Hematopoietic multipotent progenitor cell treated with erythropoietin and hydrocortisone succinate and interleukin-3 and kit ligand, for 17 days (in vitro differentiated cells): ENCODE measurements at regions not wholly inside any gene's neighbourhood (a gene's known extent, or its start where the extent isn't known, plus 50 kb on each side); places are given as distances from the start of the nearest gene placed in this dataset.
"Not testable (repeated sequence)": the region's sequence is repeated elsewhere in the genome, so short reads cannot be mapped to it uniquely, and the experiment has no call there.

ENCODE experiments used
- DNase-seq: peaks from one replicate; pipeline ENCODE4 v3.0.0-alpha.2; 2015; ENCODE audit warnings: low spot score

- DNase-seq: no peak
Observed at GRCh38 chr6:4491501-4492260, 284.5 kb upstream of the CDYL start.

GRCh38 chr6:4489538-4489937, 286.7 kb upstream of the CDYL start:
- no peak for DNase-seq

- DNase-seq: no peak
Observed at GRCh38 chr6:4488389-4488788, 287.8 kb upstream of the CDYL start.

- DNase-seq: no peak
Observed at GRCh38 chr6:4487538-4487937, 288.7 kb upstream of the CDYL start.

- DNase-seq: no peak
Observed at GRCh38 chr6:4486568-4487315, 289.5 kb upstream of the CDYL start.

GRCh38 chr6:4485735-4486134, 290.5 kb upstream of the CDYL start:
- DNase-seq: no peak

GRCh38 chr6:4482461-4482860, 293.7 kb upstream of the CDYL start:
- no peak for DNase-seq

GRCh38 chr6:4480788-4481735, 295.1 kb upstream of the CDYL start:
- DNase-seq: no peak

GRCh38 chr6:4478098-4478497, 298.1 kb upstream of the CDYL start:
- DNase-seq: no peak

GRCh38 chr6:4474810-4475209, 301.4 kb upstream of the CDYL start:
- no peak for DNase-seq

- DNase-seq: no peak
Observed at GRCh38 chr6:4472969-4473642, 303.1 kb upstream of the CDYL start.

- no peak for DNase-seq
Observed at GRCh38 chr6:4472222-4472621, 304.0 kb upstream of the CDYL start.

- not testable (repeated sequence) for DNase-seq
Observed at GRCh38 chr6:4471515-4471914, 304.7 kb upstream of the CDYL start.

GRCh38 chr6:4470698-4471210, 305.4 kb upstream of the CDYL start:
- DNase-seq: no peak

- no peak for DNase-seq
Observed at GRCh38 chr6:4466769-4467480, 309.3 kb upstream of the CDYL start.

GRCh38 chr6:4466261-4466660, 309.9 kb upstream of the CDYL start:
- DNase-seq: no peak

- DNase-seq: no peak
Observed at GRCh38 chr6:4464638-4465037, 311.6 kb upstream of the CDYL start.

- no peak for DNase-seq
Observed at GRCh38 chr6:4463236-4463635, 313.0 kb upstream of the CDYL start.

GRCh38 chr6:4460586-4461475, 315.4 kb upstream of the CDYL start:
- DNase-seq: no peak

GRCh38 chr6:4459996-4460395, 316.2 kb upstream of the CDYL start:
- no peak for DNase-seq
